GM12878 (cell line): ENCODE measurements at regions not wholly inside any gene's neighbourhood (a gene's known extent, or its start where the extent isn't known, plus 50 kb on each side); places are given as distances from the start of the nearest gene placed in this dataset.

ENCODE experiments used
- GATAD2B ChIP-seq: fragments of 450-650 bp; conservative IDR thresholded peaks from 2 replicates; pipeline ENCODE4 v1.6.1; 2017; ENCODE audit warnings: low read depth, mild to moderate bottlenecking, moderate library complexity
- IKZF1 ChIP-seq: fragments of 450-650 bp; conservative IDR thresholded peaks from 2 replicates; pipeline ENCODE4 v1.6.1; 2017; ENCODE audit warnings: antibody characterized with exemption, mild to moderate bottlenecking
- IKZF2 ChIP-seq, 2 experiments: fragments of 450-650 bp; IDR thresholded peaks; 2 replicates each; pipeline ENCODE4 v1.6.1; 2017; ENCODE audit warnings: mild to moderate bottlenecking in 2 of 2, moderate library complexity in 2 of 2
- NBN ChIP-seq: fragments of 450-650 bp; IDR thresholded peaks from 2 replicates; pipeline ENCODE4 v1.6.1; 2016
- RFX5 ChIP-seq: IDR thresholded peaks from 2 replicates; pipeline ENCODE4 v1.6.1; 2011; ENCODE audit warnings: low read depth, low read length, improper control_type of control experiment
- SKIL ChIP-seq: fragments of 450-650 bp; IDR thresholded peaks from 2 replicates; pipeline ENCODE4 v1.6.1; 2017; ENCODE audit warnings: mild to moderate bottlenecking, low read depth, inconsistent platforms; ENCODE audit not compliant: poor library complexity, severe bottlenecking
- SMAD5 ChIP-seq: IDR thresholded peaks from 2 replicates; pipeline ENCODE4 v1.6.1; 2016; ENCODE audit warnings: antibody characterized with exemption, low read depth
- SMC3 ChIP-seq: IDR thresholded peaks from 2 replicates; pipeline ENCODE4 v1.6.1; 2011; ENCODE audit warnings: low read length, improper control_type of control experiment, borderline replicate concordance
- SUPT20H ChIP-seq: IDR thresholded peaks from 2 replicates; pipeline ENCODE4 v1.6.1; 2011; ENCODE audit warnings: low read depth, mild to moderate bottlenecking, low read length, moderate library complexity, borderline replicate concordance; ENCODE audit not compliant: control insufficient read depth
- TAF1 ChIP-seq: IDR thresholded peaks from 2 replicates; pipeline ENCODE4 v1.6.1; 2011; ENCODE audit warnings: mild to moderate bottlenecking, low read depth, low read length, borderline replicate concordance
- WRNIP1 ChIP-seq: IDR thresholded peaks from 2 replicates; pipeline ENCODE4 v1.6.1; 2011; ENCODE audit warnings: low read depth, low read length, improper control_type of control experiment, borderline replicate concordance
- TF ChIP-seq, protein P1 (sequence below): fragments of 450-650 bp; IDR thresholded peaks from 2 replicates; pipeline ENCODE4 v1.6.1; 2017; ENCODE audit warnings: borderline replicate concordance
- TF ChIP-seq, protein P2 (sequence below): IDR thresholded peaks from 2 replicates; pipeline ENCODE4 v1.6.1; 2011; ENCODE audit warnings: low read depth, low read length, improper control_type of control experiment, borderline replicate concordance
- TF ChIP-seq, protein P3 (sequence below): fragments of 450-650 bp; IDR thresholded peaks from 2 replicates; pipeline ENCODE4 v1.6.1; 2017; ENCODE audit warnings: low read depth, mild to moderate bottlenecking, moderate library complexity
- TF ChIP-seq, protein P4 (sequence below): fragments of 450-650 bp; IDR thresholded peaks from 2 replicates; pipeline ENCODE4 v1.6.1; 2017; ENCODE audit warnings: mild to moderate bottlenecking, moderate library complexity
- TF ChIP-seq, protein P5 (sequence below), 3 experiments: IDR thresholded peaks in 2 of 3; conservative IDR thresholded peaks in 1 of 3; 2 replicates each; pipeline ENCODE4 v1.5.1; 2011; ENCODE audit warnings: low read depth in 3 of 3, low read length in 3 of 3, mild to moderate bottlenecking in 3 of 3, control low read depth in 2 of 3, moderate library complexity in 2 of 3, inconsistent platforms in 1 of 3, mixed read lengths in 1 of 3; ENCODE audit not compliant: control insufficient read depth in 2 of 3, insufficient read depth in 1 of 3; ENCODE audit errors: extremely low read depth in 1 of 3

DNA sequence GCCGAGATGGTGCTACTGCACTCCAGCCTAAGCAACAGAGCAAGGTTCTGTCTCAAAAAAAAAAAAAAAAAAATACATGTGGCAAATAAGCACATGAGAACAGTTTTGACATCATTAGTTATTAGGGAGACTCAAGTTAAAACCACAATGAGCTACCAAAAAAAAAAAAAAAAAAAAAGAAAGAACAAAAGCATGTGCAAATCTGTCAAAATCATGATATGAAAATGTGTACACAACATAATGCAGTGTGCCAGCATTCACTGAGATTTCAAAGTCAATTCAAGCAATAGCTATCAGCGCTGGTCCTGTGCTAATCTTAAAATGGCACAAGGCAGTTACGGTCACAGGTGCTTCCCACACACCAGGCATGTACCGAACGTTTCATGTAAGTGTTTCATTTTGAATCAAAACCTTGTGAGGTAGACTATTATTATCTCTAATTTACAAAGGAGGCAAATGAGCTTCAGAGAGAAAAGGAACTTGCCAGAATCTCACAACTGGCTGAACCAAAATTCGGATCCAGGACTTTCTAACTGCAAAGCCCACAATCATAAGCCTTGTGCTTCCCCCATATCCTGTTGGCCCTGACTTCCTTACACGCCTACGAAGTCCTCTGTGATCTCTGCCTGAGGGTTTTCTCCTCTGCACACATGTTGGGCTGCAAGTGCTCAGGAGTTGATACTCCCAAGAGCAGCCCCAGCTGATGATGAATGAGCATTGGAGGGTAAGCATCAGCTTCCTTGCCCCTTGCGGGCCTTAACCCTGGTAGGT, 200.1 kb upstream of the PROK2 start (continued):
- TF ChIP-seq, protein P1, sequence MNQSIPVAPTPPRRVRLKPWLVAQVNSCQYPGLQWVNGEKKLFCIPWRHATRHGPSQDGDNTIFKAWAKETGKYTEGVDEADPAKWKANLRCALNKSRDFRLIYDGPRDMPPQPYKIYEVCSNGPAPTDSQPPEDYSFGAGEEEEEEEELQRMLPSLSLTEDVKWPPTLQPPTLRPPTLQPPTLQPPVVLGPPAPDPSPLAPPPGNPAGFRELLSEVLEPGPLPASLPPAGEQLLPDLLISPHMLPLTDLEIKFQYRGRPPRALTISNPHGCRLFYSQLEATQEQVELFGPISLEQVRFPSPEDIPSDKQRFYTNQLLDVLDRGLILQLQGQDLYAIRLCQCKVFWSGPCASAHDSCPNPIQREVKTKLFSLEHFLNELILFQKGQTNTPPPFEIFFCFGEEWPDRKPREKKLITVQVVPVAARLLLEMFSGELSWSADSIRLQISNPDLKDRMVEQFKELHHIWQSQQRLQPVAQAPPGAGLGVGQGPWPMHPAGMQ, result no peak
- TF ChIP-seq, protein P2, sequence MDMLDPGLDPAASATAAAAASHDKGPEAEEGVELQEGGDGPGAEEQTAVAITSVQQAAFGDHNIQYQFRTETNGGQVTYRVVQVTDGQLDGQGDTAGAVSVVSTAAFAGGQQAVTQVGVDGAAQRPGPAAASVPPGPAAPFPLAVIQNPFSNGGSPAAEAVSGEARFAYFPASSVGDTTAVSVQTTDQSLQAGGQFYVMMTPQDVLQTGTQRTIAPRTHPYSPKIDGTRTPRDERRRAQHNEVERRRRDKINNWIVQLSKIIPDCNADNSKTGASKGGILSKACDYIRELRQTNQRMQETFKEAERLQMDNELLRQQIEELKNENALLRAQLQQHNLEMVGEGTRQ, result no peak
- peak; percentile 37; the same call in 1 of the 2 replicates for TF ChIP-seq TAF1
- no peak; the same call in 1 of the 2 replicates for TF ChIP-seq SMC3
- TF ChIP-seq WRNIP1, result 0 out of 2 replicates have a peak, but pooled peaks have one; percentile 50
- peak; percentile 91 to 92 for TF ChIP-seq IKZF2 (IDR thresholded peaks at IDR 0.05)
- peak; percentile 90 for TF ChIP-seq IKZF1
- TF ChIP-seq, protein P3, sequence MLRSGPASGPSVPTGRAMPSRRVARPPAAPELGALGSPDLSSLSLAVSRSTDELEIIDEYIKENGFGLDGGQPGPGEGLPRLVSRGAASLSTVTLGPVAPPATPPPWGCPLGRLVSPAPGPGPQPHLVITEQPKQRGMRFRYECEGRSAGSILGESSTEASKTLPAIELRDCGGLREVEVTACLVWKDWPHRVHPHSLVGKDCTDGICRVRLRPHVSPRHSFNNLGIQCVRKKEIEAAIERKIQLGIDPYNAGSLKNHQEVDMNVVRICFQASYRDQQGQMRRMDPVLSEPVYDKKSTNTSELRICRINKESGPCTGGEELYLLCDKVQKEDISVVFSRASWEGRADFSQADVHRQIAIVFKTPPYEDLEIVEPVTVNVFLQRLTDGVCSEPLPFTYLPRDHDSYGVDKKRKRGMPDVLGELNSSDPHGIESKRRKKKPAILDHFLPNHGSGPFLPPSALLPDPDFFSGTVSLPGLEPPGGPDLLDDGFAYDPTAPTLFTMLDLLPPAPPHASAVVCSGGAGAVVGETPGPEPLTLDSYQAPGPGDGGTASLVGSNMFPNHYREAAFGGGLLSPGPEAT, result peak; percentile 96
- TF ChIP-seq, protein P4, sequence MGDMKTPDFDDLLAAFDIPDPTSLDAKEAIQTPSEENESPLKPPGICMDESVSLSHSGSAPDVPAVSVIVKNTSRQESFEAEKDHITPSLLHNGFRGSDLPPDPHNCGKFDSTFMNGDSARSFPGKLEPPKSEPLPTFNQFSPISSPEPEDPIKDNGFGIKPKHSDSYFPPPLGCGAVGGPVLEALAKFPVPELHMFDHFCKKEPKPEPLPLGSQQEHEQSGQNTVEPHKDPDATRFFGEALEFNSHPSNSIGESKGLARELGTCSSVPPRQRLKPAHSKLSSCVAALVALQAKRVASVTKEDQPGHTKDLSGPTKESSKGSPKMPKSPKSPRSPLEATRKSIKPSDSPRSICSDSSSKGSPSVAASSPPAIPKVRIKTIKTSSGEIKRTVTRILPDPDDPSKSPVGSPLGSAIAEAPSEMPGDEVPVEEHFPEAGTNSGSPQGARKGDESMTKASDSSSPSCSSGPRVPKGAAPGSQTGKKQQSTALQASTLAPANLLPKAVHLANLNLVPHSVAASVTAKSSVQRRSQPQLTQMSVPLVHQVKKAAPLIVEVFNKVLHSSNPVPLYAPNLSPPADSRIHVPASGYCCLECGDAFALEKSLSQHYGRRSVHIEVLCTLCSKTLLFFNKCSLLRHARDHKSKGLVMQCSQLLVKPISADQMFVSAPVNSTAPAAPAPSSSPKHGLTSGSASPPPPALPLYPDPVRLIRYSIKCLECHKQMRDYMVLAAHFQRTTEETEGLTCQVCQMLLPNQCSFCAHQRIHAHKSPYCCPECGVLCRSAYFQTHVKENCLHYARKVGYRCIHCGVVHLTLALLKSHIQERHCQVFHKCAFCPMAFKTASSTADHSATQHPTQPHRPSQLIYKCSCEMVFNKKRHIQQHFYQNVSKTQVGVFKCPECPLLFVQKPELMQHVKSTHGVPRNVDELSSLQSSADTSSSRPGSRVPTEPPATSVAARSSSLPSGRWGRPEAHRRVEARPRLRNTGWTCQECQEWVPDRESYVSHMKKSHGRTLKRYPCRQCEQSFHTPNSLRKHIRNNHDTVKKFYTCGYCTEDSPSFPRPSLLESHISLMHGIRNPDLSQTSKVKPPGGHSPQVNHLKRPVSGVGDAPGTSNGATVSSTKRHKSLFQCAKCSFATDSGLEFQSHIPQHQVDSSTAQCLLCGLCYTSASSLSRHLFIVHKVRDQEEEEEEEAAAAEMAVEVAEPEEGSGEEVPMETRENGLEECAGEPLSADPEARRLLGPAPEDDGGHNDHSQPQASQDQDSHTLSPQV, result no peak
- TF ChIP-seq SKIL, result peak; percentile 90
- no peak for TF ChIP-seq SMAD5
- TF ChIP-seq SUPT20H, result no peak
- peak; percentile 58 for TF ChIP-seq GATAD2B
- TF ChIP-seq NBN, result peak; percentile 87
- peak; percentile 94 for TF ChIP-seq RFX5
- TF ChIP-seq, protein P5, sequence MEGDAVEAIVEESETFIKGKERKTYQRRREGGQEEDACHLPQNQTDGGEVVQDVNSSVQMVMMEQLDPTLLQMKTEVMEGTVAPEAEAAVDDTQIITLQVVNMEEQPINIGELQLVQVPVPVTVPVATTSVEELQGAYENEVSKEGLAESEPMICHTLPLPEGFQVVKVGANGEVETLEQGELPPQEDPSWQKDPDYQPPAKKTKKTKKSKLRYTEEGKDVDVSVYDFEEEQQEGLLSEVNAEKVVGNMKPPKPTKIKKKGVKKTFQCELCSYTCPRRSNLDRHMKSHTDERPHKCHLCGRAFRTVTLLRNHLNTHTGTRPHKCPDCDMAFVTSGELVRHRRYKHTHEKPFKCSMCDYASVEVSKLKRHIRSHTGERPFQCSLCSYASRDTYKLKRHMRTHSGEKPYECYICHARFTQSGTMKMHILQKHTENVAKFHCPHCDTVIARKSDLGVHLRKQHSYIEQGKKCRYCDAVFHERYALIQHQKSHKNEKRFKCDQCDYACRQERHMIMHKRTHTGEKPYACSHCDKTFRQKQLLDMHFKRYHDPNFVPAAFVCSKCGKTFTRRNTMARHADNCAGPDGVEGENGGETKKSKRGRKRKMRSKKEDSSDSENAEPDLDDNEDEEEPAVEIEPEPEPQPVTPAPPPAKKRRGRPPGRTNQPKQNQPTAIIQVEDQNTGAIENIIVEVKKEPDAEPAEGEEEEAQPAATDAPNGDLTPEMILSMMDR (IDR thresholded peaks at IDR 0.05 in 2 of 3, conservative IDR thresholded peaks at IDR 0.05 in 1 of 3; ENCODE audit: control insufficient read depth in 2 of 3, extremely low read depth in 1 of 3, insufficient read depth in 1 of 3, low read depth in 3 of 3, low read length in 3 of 3), result no peak
